Rectal smooth muscle tissue (tissue), 1 donor: ENCODE measurements at regions not wholly inside any gene's neighbourhood (a gene's known extent, or its start where the extent isn't known, plus 50 kb on each side); places are given as distances from the start of the nearest gene placed in this dataset.

Source experiments
- H3K27ac ChIP-seq: one replicate; pipeline ENCODE4 v1.7.0; 2013; ENCODE audit warnings: low read depth, low read length, inconsistent platforms
- H3K27me3 ChIP-seq: one replicate; pipeline ENCODE4 v1.7.0; 2013; ENCODE audit warnings: low read length; ENCODE audit not compliant: control insufficient read depth, insufficient read depth
- H3K36me3 ChIP-seq: one replicate; pipeline ENCODE4 v1.7.0; 2013; ENCODE audit warnings: low read length; ENCODE audit not compliant: control insufficient read depth, insufficient read depth
- H3K4me1 ChIP-seq: one replicate; pipeline ENCODE4 v1.7.0; 2013; ENCODE audit warnings: low read length; ENCODE audit not compliant: control insufficient read depth, insufficient read depth
- H3K4me3 ChIP-seq: one replicate; pipeline ENCODE4 v1.7.0; 2013; ENCODE audit warnings: low read length
- H3K9ac ChIP-seq: one replicate; pipeline ENCODE4 v1.7.0; 2013; ENCODE audit warnings: low read length

DNA sequence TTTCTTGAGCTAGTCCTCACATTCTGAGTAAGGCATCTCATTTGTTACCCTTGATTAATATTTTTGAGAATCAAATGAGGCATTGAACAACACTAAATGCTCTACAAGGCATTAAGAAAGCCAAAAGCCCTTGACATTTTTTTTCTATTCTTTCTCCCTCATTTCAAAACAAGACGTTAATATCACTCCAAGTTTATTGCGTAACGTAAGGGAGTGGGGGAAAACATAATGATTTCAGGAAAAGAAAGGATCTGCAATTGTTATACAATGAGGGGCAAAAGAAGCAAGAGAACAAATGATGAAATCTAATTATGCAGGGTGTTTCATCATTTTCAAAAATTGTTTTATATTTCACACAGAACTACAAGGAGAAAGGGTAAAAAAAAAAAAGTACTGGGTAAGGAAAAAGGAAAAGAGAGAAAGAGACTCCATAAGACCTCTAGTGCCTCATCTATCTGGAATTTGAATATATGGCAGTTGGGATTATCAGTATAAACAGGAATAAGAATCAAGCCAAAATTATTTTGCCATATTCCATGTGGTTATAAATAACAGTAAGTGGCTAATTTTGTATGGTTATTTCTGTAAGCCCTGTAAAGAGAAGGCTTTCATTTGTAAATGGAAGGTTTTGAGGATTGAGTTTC lies 163.0 kb downstream of the ABCA8 start:
- Histone ChIP-seq H3K4me3 (no peak overlapping the region), H3K36me3 (no peaks in the 10 kb centered on the region), H3K4me1 (no peaks in the 10 kb centered on the region), H3K27ac (no peak overlapping the region), H3K27me3 (no peaks in the 10 kb centered on the region), H3K9ac (no peak overlapping the region)

DNA sequence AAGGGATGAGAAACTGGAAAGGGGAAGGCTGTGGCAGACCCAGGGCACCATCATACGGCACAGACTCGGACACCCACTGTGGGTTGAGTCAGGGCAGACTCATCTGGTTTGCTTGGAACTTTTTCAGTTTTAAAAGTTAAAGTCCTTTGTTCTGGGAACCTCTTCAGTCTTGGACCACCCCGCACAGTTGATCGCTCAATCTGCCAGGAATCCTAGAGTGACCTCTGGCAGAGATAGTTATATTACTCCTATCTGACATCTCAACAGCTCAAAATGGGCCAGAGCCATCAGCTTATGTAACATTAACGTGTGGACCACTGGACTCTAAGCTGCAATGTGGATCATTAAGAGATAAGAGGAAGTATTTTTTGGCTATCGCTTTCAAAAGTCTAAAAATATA lies 164.3 kb downstream of the ABCA8 start:
- Histone ChIP-seq H3K27ac (peak overlapping the region; percentile 35), H3K27me3 (no peaks in the 10 kb centered on the region), H3K4me3 (no peak overlapping the region), H3K4me1 (no peaks in the 10 kb centered on the region), H3K9ac (no peak overlapping the region), H3K36me3 (no peaks in the 10 kb centered on the region)

DNA sequence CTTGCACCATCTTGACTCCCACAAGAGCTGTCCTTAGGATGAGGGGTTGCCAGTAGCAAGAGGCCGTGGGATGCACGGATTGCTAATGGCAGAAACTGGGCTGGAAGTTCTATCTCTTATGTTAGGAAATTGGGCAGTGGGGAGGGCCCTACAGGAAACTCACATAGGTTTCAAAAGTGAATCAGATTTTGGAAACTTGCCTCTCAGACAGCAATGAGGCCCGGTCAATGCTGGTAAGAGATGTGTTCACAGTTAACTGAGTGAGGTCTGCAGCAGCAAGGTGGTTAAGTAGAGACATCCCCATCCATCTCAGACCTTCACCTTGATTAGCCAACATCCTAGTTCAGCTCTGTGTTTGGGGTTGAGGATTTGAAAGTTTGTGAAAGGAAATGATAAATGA lies 164.7 kb downstream of the ABCA8 start:
- H3K36me3 ChIP-seq, result no peaks in the 10 kb centered on the region
- no peaks in the 10 kb centered on the region for H3K4me1 ChIP-seq
- no peak overlapping the region for H3K9ac ChIP-seq
- peak overlapping the region; percentile 35 for H3K27ac ChIP-seq
- no peaks in the 10 kb centered on the region for H3K27me3 ChIP-seq
- no peak overlapping the region for H3K4me3 ChIP-seq

DNA sequence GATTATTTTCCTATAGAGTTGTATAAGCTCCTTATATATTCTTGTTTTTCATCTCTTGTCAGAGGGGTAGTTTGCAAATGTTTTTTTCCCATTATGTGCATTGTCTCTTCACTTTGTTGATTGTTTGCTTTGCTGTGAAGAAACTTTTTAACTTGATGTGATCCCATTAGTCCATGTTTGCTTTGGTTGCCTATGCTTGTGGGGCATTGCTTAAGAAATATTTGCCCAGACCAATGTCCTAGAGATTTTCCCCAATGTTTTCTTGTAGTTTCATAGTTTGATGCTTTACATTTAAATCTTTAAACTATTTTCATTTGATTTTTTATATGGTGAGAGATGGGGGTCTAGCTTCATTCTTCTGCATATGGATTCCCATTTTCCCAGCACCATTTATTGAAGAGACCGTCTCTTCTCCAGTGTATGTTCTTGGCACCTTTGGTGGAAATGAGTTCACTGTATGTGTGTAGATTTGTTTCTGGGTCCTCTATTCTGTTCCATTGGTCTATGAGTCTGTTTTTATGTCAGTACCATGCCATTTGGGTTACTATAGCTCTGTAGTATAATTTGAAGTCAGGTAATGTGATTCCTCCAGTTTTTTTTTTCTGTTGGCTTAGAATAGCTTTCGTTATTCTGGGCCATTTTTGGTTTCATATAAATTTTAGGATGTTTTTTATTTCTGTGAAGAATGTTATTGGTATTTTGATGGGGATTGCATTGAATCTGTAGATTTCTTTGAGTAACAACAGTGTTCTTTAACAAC lies 165.8 kb downstream of the ABCA8 start:
- Histone ChIP-seq H3K36me3 (no peaks in the 10 kb centered on the region), H3K27me3 (no peaks in the 10 kb centered on the region), H3K27ac (no peak overlapping the region), H3K9ac (no peak overlapping the region), H3K4me1 (no peaks in the 10 kb centered on the region), H3K4me3 (no peak overlapping the region)

DNA sequence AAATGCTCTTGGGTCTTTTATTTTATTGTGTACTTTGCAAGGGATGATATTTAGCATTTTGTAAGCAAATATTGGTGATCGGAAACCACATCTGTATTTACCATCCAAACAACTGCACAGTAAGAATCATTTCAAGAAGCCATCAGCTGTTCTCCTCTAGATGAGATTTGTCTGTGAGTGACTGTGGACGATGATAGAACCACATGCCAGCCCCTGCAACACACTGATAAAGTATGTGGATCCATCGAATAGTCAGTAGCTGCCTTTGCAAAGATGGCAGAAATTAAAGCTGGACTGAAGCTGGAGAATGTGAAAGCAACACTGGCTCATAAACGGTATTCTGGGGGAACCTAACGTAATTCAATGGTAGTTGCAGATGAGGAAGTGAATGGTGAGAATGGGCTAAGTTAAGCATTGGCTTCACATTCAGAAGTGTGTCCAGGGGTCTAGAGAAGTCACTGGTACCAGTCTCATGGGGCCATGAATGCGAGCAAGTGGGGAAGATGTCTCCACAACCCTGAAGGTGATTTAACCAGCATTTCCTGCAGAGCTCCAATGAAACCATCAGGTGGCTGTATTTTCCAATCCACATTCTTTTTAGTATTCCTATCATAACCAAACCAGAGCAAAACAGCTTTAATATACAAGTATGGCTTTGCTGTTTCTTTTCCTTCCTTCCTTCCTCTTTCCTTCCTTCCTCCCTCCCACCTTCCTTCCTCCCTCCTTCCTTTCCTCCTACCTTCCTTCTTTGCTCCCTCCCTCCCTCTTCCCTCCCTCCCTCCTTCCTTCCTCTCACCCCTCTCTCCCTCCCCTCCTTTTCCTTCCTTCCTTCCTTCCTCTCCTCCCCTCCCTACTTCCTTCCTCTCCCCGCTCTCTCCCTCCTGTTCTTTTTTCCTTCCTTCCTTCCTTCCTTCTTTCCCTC lies 169.4 kb downstream of the ABCA8 start:
- Histone ChIP-seq H3K9ac (no peak overlapping the region), H3K27ac (no peak overlapping the region), H3K4me3 (no peak overlapping the region), H3K4me1 (no peaks in the 10 kb centered on the region), H3K27me3 (no peaks in the 10 kb centered on the region), H3K36me3 (no peaks in the 10 kb centered on the region)

DNA sequence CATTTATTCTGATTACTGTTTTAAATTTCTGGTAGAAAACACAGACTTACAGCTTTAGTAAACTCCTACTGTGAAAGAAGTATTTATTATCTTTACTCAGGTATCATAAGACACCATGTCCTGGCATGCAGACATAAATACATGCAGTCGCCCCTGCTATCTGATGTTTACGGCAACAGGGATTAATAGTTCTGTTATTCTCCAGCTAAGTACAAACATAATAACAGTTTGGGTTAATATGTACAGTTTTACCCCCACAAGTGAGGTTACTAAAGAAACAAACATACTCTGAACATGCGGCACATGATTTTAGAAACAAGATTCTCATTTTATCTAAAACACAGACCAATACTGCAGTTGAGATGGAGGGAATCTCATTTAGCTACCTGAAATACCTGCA lies 170.8 kb downstream of the ABCA8 start:
- no peak overlapping the region for H3K27ac ChIP-seq
- H3K9ac ChIP-seq, result no peak overlapping the region
- no peaks in the 10 kb centered on the region for H3K4me1 ChIP-seq
- no peak overlapping the region for H3K4me3 ChIP-seq
- no peaks in the 10 kb centered on the region for H3K36me3 ChIP-seq
- no peaks in the 10 kb centered on the region for H3K27me3 ChIP-seq

DNA sequence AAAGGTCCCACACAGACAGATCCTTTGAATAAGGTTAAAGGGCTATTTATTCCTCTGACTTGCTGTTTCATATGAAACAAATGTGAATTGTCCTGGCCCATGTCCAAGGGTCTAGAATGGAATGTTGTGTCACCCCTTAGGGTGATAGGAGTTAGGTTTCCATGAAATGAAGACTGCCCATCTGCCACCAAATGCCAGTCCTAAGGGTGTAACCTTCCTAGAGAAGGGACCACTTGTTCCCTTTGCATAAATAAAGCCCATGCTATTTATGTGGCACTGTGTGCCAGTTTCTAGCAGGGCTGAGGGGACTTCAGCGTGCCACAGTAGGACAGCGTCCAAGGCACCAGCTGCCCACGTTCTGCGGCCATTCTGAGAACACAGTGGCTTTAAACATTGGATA lies 171.3 kb downstream of the ABCA8 start:
- no peak overlapping the region for H3K27ac ChIP-seq
- H3K27me3 ChIP-seq, result no peaks in the 10 kb centered on the region
- no peak overlapping the region for H3K4me3 ChIP-seq

DNA sequence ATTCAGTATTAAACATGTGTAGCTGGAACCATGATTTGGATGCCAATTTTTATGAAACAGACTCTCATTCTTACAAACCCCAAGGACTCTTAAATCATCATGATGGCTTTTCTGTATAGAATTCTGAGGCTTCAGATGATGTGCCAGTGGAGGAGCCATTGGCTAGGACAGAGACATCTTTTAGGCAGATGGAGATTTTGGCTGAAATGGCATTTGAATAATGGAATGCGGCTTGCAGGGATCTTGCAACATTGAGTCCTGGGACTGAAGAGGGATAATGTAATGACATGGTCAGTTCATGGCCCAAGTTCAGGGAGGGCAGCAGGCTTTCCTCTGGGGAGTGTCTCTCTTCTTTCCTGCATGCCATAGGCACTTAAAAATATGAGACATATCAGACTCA lies 172.4 kb downstream of the ABCA8 start:
- no peak overlapping the region for H3K27ac ChIP-seq
- no peaks in the 10 kb centered on the region for H3K36me3 ChIP-seq
- no peaks in the 10 kb centered on the region for H3K4me1 ChIP-seq
- no peaks in the 10 kb centered on the region for H3K27me3 ChIP-seq
- no peak overlapping the region for H3K9ac ChIP-seq
- no peak overlapping the region for H3K4me3 ChIP-seq

More for the DNA sequence above, 171.3 kb downstream of the ABCA8 start:
- Histone ChIP-seq H3K9ac (no peak overlapping the region), H3K36me3 (no peaks in the 10 kb centered on the region), H3K4me1 (no peaks in the 10 kb centered on the region)

DNA sequence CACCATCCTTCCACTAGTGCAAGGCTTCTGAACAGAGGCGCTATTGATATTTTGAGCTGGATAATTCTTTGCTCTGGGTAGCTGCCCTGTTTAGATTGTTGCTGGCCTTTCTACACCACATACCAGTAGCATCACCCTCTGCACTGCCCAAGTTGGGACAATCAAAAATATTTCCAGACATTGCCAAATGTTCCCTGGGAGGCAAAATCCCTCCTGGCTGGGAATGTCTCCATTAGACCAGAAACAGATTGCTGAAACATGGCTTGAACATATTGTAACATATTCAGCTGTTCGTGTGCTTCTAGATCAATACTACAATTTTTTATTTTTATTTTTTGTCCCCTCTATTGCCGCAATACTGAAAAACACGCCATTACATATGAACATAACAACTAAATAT lies 174.6 kb downstream of the ABCA8 start:
- H3K27ac ChIP-seq, result no peak overlapping the region
- no peaks in the 10 kb centered on the region for H3K4me1 ChIP-seq
- no peaks in the 10 kb centered on the region for H3K36me3 ChIP-seq
- no peak overlapping the region for H3K4me3 ChIP-seq
- no peaks in the 10 kb centered on the region for H3K27me3 ChIP-seq
- no peak overlapping the region for H3K9ac ChIP-seq

DNA sequence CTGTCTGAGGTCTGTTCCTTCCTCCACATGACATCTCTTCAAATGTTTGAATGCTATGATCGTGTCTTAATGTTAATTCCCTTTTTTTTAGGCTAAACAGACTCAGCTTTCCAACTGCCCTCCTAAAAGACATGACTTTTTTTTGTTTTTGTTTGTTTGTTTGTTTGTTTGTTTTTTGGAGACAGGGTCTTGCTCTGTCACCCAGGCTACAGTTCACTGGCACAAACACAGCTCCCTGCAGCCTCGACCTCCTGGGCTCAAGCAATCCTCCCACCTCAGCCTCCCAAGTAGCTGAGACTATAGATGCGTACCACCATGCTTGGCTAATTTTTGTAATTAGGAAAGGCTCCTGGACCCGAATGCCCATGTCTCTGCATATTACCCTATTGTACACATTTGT lies 176.5 kb downstream of the ABCA8 start:
- Histone ChIP-seq H3K4me1 (no peaks in the 10 kb centered on the region), H3K36me3 (no peaks in the 10 kb centered on the region), H3K27ac (peak overlapping the region; percentile 36), H3K27me3 (no peaks in the 10 kb centered on the region), H3K4me3 (no peak overlapping the region), H3K9ac (no peak overlapping the region)

DNA sequence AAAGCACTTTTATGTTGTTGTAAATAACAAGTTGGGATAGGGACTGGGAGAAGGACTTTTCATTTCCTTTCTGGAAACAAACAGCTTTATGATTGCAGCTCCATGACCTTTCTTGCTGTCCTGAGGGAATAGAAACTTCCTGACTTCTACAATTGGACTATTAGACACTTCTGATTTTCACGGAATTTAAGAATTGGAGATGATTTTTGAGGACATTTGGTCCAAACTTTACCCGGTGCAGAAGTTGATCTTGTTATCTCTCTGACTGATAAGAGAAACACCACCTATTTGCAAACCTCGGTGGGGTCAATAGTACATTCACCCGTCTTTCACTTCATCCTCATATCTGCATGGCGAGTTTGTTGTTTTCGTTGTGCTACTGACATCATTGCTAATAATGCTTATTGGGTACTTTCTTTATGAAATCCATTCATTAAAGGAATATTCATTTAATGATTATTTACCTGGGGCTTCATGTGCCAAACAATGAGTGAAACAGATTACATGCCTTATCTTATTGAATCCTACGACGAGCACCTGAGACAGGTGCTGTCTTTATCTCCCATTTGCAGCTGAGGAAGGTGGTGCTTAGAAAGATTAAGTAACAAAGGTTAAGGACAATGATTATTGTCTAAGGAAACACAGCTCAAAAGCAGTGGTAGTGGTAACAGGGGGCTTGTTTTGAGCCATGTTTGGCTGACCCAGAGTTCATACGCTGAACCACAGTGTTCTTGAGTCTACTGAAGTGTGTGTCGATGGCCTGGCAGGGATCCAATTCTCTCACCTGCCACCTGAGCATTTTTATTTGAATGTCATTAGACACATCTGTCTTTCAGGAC lies 176.9 kb upstream of the FAM20A start:
- peak overlapping the region; percentile 36 for H3K27ac ChIP-seq
- H3K4me3 ChIP-seq, result no peak overlapping the region
- H3K27me3 ChIP-seq, result no peaks in the 10 kb centered on the region
- no peaks in the 10 kb centered on the region for H3K4me1 ChIP-seq
- no peaks in the 10 kb centered on the region for H3K36me3 ChIP-seq
- H3K9ac ChIP-seq, result no peak overlapping the region
